Lower leg skin (tissue), 4 donors: ENCODE measurements at regions not wholly inside any gene's neighbourhood (a gene's known extent, or its start where the extent isn't known, plus 50 kb on each side); places are given as distances from the start of the nearest gene placed in this dataset.

Source experiments
- DNase-seq, 2 donors: peaks; one replicate each; pipeline ENCODE4 v3.0.0-alpha.2; 2019; ENCODE audit warnings: low spot score in 2 of 2
- H3K4me3 ChIP-seq: fragments of 200-600 bp; sonication (generic); 2 replicates; pipeline ENCODE4 v1.5.1; 2017; ENCODE audit warnings: mild to moderate bottlenecking, low read depth; ENCODE audit not compliant: poor library complexity, severe bottlenecking
- POLR2A ChIP-seq, 2 donors: fragments of 450-650 bp; IDR thresholded peaks; one replicate each; pipeline ENCODE4 v1.6.1; 2016 to 2017; ENCODE audit warnings: antibody characterized with exemption in 2 of 2, mild to moderate bottlenecking in 1 of 2, moderate library complexity in 1 of 2
- WGBS, 2 donors: methylation state at CpG; one replicate each; pipeline ENCODE4 v1.1.5; 2018; 5-methylcytosine and 5-hydroxymethylcytosine counted together
- intact Hi-C: fragments of 100-400 bp; cut with DNase I; formaldehyde crosslinking; loops from one replicate; pipeline ENCODE4 v1.15.0; 2023; ENCODE audit warnings: low total_unique reads
- TF ChIP-seq, protein P1 (sequence below), 3 donors: fragments of 450-650 bp; IDR thresholded peaks; one replicate each; pipeline ENCODE4 v1.5.1; 2016; ENCODE audit warnings: antibody characterized with exemption in 3 of 3, mild to moderate bottlenecking in 3 of 3, moderate library complexity in 2 of 3

- TF ChIP-seq POLR2A (IDR thresholded peaks at IDR 0.05) = no peak
- TF ChIP-seq, protein P1, sequence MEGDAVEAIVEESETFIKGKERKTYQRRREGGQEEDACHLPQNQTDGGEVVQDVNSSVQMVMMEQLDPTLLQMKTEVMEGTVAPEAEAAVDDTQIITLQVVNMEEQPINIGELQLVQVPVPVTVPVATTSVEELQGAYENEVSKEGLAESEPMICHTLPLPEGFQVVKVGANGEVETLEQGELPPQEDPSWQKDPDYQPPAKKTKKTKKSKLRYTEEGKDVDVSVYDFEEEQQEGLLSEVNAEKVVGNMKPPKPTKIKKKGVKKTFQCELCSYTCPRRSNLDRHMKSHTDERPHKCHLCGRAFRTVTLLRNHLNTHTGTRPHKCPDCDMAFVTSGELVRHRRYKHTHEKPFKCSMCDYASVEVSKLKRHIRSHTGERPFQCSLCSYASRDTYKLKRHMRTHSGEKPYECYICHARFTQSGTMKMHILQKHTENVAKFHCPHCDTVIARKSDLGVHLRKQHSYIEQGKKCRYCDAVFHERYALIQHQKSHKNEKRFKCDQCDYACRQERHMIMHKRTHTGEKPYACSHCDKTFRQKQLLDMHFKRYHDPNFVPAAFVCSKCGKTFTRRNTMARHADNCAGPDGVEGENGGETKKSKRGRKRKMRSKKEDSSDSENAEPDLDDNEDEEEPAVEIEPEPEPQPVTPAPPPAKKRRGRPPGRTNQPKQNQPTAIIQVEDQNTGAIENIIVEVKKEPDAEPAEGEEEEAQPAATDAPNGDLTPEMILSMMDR (IDR thresholded peaks at IDR 0.05) = no peak
- intact Hi-C loops = loop anchor here (10.0 kb wide), 1 partner anchor 601 kb away; no protein-coding TSS in a partner anchor
- no peak overlapping the region for H3K4me3 ChIP-seq
- WGBS, 2 donors = 75 to 78% methylated on average over 18 of the region's 18 CpGs
- DNase-seq = peak in 1 of 2 donors; percentile 72
Measured at GRCh38 chr22:49305966-49306631, 521.6 kb downstream of the BRD1 start.

- no peak overlapping the region for H3K4me3 ChIP-seq
- WGBS, 2 donors = 22 to 63% methylated on average over 4 to 11 of the region's 20 CpGs
- peak; percentile 38 to 91 for DNase-seq
- intact Hi-C loops = loop anchor here (10.0 kb wide), 1 partner anchor 601 kb away; no protein-coding TSS in a partner anchor
- TF ChIP-seq, protein P1 (IDR thresholded peaks at IDR 0.05) = peak in 1 of 3 donors; percentile 64
- TF ChIP-seq POLR2A (IDR thresholded peaks at IDR 0.05) = no peak
Measured at GRCh38 chr22:49305214-49305965, 522.3 kb downstream of the BRD1 start.

GRCh38 chr22:49303781-49304461, 523.8 kb downstream of the BRD1 start:
- H3K4me3 ChIP-seq = no peak overlapping the region
- WGBS, 2 donors = 79 to 81% methylated on average over 20 to 22 of the region's 22 CpGs
- TF ChIP-seq, protein P1 (IDR thresholded peaks at IDR 0.05) = no peak
- TF ChIP-seq POLR2A (IDR thresholded peaks at IDR 0.05) = no peak
- peak in 1 of 2 donors; percentile 67 for DNase-seq
- intact Hi-C loops = loop anchor here (10.0 kb wide), 1 partner anchor 599 kb away; no protein-coding TSS in a partner anchor

DNA sequence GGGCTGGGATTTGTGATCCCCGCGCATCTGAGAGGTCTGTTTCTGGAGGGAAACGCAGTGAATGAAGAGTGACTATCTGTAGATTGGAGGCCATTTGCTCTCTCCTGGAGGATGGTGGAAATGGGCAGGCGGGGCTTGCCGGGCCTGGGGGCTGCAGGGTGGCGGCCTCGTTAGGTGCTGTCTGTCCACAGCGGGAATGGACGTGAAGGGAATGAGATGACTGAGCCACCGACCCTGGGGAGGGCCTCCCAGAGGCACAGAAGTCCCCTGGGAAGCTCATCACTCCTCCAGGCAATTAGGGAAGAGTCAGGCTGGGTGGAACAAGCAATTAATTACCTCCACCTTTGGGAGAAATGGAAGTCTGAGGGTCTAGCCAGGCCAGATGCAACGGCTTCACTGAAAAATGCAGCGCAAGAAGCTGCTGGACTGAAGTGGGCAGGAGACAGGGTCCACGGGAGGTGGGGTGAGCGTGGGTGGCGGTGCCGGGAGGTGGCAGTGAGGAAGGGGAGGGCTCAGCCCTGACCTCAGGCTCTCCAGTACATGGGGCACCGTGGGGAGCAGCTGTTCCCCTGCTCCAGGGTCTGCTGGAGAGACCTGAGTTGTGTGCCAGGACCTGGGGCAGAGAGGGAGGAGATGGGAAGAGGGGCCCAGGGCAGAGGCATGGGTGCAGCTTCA, 524.5 kb downstream of the BRD1 start:
- intact Hi-C loops = loop anchor here (10.0 kb wide), 1 partner anchor 598 kb away; no protein-coding TSS in a partner anchor
- peak in 1 of 2 donors; percentile 78 for DNase-seq

DNA sequence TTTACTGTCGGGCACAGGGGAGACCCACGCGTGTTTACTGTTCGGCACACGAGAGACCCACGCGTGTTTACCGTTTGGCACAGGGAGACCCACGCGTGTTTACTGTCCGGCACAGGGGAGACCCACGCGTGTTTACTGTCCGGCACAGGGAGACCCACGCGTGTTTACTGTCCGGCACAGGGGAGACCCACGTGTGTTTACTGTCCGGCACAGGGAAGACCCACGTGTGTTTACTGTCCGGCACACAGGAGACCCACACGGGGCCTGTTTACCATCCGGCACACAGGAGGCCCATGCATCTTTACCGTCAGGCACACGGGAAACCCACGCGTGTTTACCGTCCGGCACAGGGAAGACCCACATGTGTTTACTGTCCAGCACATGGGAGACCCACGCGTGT, 525.1 kb downstream of the BRD1 start:
- WGBS, 2 donors = 91% methylated on average over 31 of the region's 31 CpGs
- no peak overlapping the region for H3K4me3 ChIP-seq
- intact Hi-C loops = loop anchor here (10.0 kb wide), 1 partner anchor 598 kb away; no protein-coding TSS in a partner anchor
- peak in 1 of 2 donors; percentile 50 for DNase-seq
- TF ChIP-seq, protein P1 (IDR thresholded peaks at IDR 0.05) = no peak
- no peak for TF ChIP-seq POLR2A (IDR thresholded peaks at IDR 0.05)

More for the DNA sequence above, 524.5 kb downstream of the BRD1 start:
- TF ChIP-seq, protein P1 (IDR thresholded peaks at IDR 0.05) = no peak
- no peak for TF ChIP-seq POLR2A (IDR thresholded peaks at IDR 0.05)
- no peak overlapping the region for H3K4me3 ChIP-seq
- WGBS, 2 donors = 67 to 73% methylated on average over 17 of the region's 17 CpGs
